22Rv1 (cell line): ENCODE measurements at regions not wholly inside any gene's neighbourhood (a gene's known extent, or its start where the extent isn't known, plus 50 kb on each side); places are given as distances from the start of the nearest gene placed in this dataset.

Source experiments
- ZFX ChIP-seq: fragments of 450-650 bp; IDR thresholded peaks from 2 replicates; pipeline ENCODE4 v1.6.1; 2017; ENCODE audit warnings: antibody characterized with exemption, borderline replicate concordance
- TF ChIP-seq, protein P1 (sequence below): fragments of 450-650 bp; IDR thresholded peaks from 2 replicates; pipeline ENCODE4 v1.5.1; 2017; ENCODE audit warnings: mild to moderate bottlenecking

DNA sequence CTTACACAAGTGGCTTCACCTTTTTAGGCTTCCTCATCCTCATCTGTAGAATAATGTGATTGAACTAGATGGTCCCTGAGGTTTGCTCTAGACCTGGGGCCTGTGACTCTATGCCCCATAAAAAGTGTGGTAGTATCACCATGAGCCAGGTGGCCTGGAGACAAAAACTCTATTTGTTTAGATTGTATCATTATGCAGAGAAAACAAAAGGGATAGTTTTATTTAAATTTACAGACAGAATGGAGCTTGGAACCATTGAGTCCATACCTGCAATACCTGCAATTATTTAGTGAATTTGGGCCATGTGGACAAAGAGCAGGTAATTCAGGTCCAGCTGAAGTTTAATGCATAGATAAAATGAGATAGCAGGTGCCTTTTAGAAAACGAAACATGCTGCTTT, 139.5 kb upstream of the RPL34 start:
- TF ChIP-seq, protein P1, sequence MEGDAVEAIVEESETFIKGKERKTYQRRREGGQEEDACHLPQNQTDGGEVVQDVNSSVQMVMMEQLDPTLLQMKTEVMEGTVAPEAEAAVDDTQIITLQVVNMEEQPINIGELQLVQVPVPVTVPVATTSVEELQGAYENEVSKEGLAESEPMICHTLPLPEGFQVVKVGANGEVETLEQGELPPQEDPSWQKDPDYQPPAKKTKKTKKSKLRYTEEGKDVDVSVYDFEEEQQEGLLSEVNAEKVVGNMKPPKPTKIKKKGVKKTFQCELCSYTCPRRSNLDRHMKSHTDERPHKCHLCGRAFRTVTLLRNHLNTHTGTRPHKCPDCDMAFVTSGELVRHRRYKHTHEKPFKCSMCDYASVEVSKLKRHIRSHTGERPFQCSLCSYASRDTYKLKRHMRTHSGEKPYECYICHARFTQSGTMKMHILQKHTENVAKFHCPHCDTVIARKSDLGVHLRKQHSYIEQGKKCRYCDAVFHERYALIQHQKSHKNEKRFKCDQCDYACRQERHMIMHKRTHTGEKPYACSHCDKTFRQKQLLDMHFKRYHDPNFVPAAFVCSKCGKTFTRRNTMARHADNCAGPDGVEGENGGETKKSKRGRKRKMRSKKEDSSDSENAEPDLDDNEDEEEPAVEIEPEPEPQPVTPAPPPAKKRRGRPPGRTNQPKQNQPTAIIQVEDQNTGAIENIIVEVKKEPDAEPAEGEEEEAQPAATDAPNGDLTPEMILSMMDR: no peak
- no peak for TF ChIP-seq ZFX
